DMS79 treated with DMSO at 0.1 percent for 48 hours (cell line): ENCODE measurements at regions not wholly inside any gene's neighbourhood (a gene's known extent, or its start where the extent isn't known, plus 50 kb on each side); places are given as distances from the start of the nearest gene placed in this dataset.

ENCODE experiments used
- DNase-seq: peaks from one replicate; lab custom pipeline; 2025; lab: John Stamatoyannopoulos, UW

- no peak for DNase-seq
Measured at GRCh38 chr6:21469213-21469612, 124.3 kb upstream of the SOX4 start.

GRCh38 chr6:21476112-21476511, 117.4 kb upstream of the SOX4 start:
- DNase-seq: no peak

- no peak for DNase-seq
Measured at GRCh38 chr6:21478411-21478810, 115.1 kb upstream of the SOX4 start.

- no peak for DNase-seq
Measured at GRCh38 chr6:21478883-21479539, 114.5 kb upstream of the SOX4 start.

- no peak for DNase-seq
Measured at GRCh38 chr6:21486115-21486514, 107.4 kb upstream of the SOX4 start.

- no peak for DNase-seq
Measured at GRCh38 chr6:21489826-21490225, 103.7 kb upstream of the SOX4 start.

GRCh38 chr6:21491955-21492354, 101.6 kb upstream of the SOX4 start:
- no peak for DNase-seq

GRCh38 chr6:21494505-21494904, 99.0 kb upstream of the SOX4 start:
- no peak for DNase-seq

- no peak for DNase-seq
Measured at GRCh38 chr6:21496196-21496595, 97.4 kb upstream of the SOX4 start.

- no peak for DNase-seq
Measured at GRCh38 chr6:21496706-21497105, 96.8 kb upstream of the SOX4 start.

GRCh38 chr6:21500314-21501020, 93.1 kb upstream of the SOX4 start:
- peak; percentile 93 for DNase-seq

GRCh38 chr6:21501021-21501354, 92.6 kb upstream of the SOX4 start:
- peak; percentile 98 for DNase-seq

- DNase-seq: peak; percentile 89
Measured at GRCh38 chr6:21501815-21502214, 91.7 kb upstream of the SOX4 start.

GRCh38 chr6:21502682-21503081, 90.9 kb upstream of the SOX4 start:
- DNase-seq: no peak

- DNase-seq: peak; percentile 95
Measured at GRCh38 chr6:21504790-21505189, 88.8 kb upstream of the SOX4 start.

- no peak for DNase-seq
Measured at GRCh38 chr6:21505574-21505990, 88.0 kb upstream of the SOX4 start.

- DNase-seq: no peak
Measured at GRCh38 chr6:21506126-21506525, 87.4 kb upstream of the SOX4 start.

GRCh38 chr6:21507811-21508210, 85.7 kb upstream of the SOX4 start:
- no peak for DNase-seq

- peak; percentile 97 for DNase-seq
Measured at GRCh38 chr6:21508753-21509152, 84.8 kb upstream of the SOX4 start.

GRCh38 chr6:21511891-21512550, 81.5 kb upstream of the SOX4 start:
- DNase-seq: no peak

GRCh38 chr6:21514288-21514687, 79.3 kb upstream of the SOX4 start:
- no peak for DNase-seq

GRCh38 chr6:21518317-21518716, 75.2 kb upstream of the SOX4 start:
- peak; percentile 70 for DNase-seq

- DNase-seq: peak; percentile 64
Measured at GRCh38 chr6:21519642-21520041, 73.9 kb upstream of the SOX4 start.
